ENCODE measurements at regions not wholly inside any gene's neighbourhood (a gene's known extent, or its start where the extent isn't known, plus 50 kb on each side); places are given as distances from the start of the nearest gene placed in this dataset.
A peak's percentile ranks its signal among the peaks of the same experiment; 100 is the strongest.

- no peak for DNase-seq
- intact Hi-C loops (cut with micrococcal nuclease), result no loop called here
- H3K9me3 ChIP-seq (replicated peaks), result peaks cover 9% of the 10 kb centered on the region
- H3K4me3 ChIP-seq, result no peak overlapping the region
- TF ChIP-seq CTCF (IDR thresholded peaks at IDR 0.05; ENCODE audit: borderline replicate concordance), result no peak
- no peaks in the 10 kb centered on the region for H3K36me3 ChIP-seq
- H3K4me1 ChIP-seq, result no peaks in the 10 kb centered on the region
- H3K27me3 ChIP-seq (ENCODE audit: low read depth), result no peaks in the 10 kb centered on the region
- H3K27ac ChIP-seq (replicated peaks), result no peak overlapping the region
Observed at GRCh38 chr5:53339962-53340540, 140.4 kb upstream of the FST start.

- Histone ChIP-seq H3K27ac (replicated peaks) (no peak overlapping the region), H3K9me3 (replicated peaks) (peaks cover 9% of the 10 kb centered on the region), H3K4me1 (no peaks in the 10 kb centered on the region), H3K27me3 (ENCODE audit: low read depth) (no peaks in the 10 kb centered on the region), H3K36me3 (no peaks in the 10 kb centered on the region), H3K4me3 (no peak overlapping the region)
- no peak for TF ChIP-seq CTCF (IDR thresholded peaks at IDR 0.05; ENCODE audit: borderline replicate concordance)
- DNase-seq, result no peak
- intact Hi-C loops (cut with micrococcal nuclease), result no loop called here
Observed at GRCh38 chr5:53340956-53341750, 139.3 kb upstream of the FST start.

- H3K9me3 ChIP-seq (replicated peaks), result peaks cover 9% of the 10 kb centered on the region
- no peaks in the 10 kb centered on the region for H3K36me3 ChIP-seq
- H3K27me3 ChIP-seq (ENCODE audit: low read depth), result no peaks in the 10 kb centered on the region
- H3K27ac ChIP-seq (replicated peaks), result no peak overlapping the region
- TF ChIP-seq CTCF (IDR thresholded peaks at IDR 0.05; ENCODE audit: borderline replicate concordance), result no peak
- no peaks in the 10 kb centered on the region for H3K4me1 ChIP-seq
- no peak for DNase-seq
- no peak overlapping the region for H3K4me3 ChIP-seq
- intact Hi-C loops (cut with micrococcal nuclease), result no loop called here
Observed at GRCh38 chr5:53342236-53342635, 138.2 kb upstream of the FST start.

GRCh38 chr5:53343187-53343586 is 137.2 kb upstream of the FST start:
- intact Hi-C loops (cut with micrococcal nuclease), result no loop called here
- no peak for TF ChIP-seq CTCF (IDR thresholded peaks at IDR 0.05; ENCODE audit: borderline replicate concordance)
- Histone ChIP-seq H3K9me3 (replicated peaks) (peaks cover 9% of the 10 kb centered on the region), H3K4me3 (no peak overlapping the region), H3K27ac (replicated peaks) (peak overlapping the region; percentile 2), H3K27me3 (ENCODE audit: low read depth) (no peaks in the 10 kb centered on the region), H3K4me1 (no peaks in the 10 kb centered on the region), H3K36me3 (no peaks in the 10 kb centered on the region)
- no peak for DNase-seq

- Histone ChIP-seq H3K36me3 (no peaks in the 10 kb centered on the region), H3K27ac (replicated peaks) (no peak overlapping the region), H3K27me3 (ENCODE audit: low read depth) (no peaks in the 10 kb centered on the region), H3K4me3 (no peak overlapping the region), H3K9me3 (replicated peaks) (no peaks in the 10 kb centered on the region), H3K4me1 (no peaks in the 10 kb centered on the region)
- intact Hi-C loops (cut with micrococcal nuclease), result no loop called here
- DNase-seq, result no peak
- no peak for TF ChIP-seq CTCF (IDR thresholded peaks at IDR 0.05; ENCODE audit: borderline replicate concordance)
Observed at GRCh38 chr5:53350368-53350767, 130.1 kb upstream of the FST start.

All from left ventricle myocardium inferior (tissue), 1 donor.